PC-3 (cell line): ENCODE measurements at regions not wholly inside any gene's neighbourhood (a gene's known extent, or its start where the extent isn't known, plus 50 kb on each side); places are given as distances from the start of the nearest gene placed in this dataset.

ENCODE experiments used
- CTCF ChIP-seq: fragments of 300-600 bp; sonication (generic); conservative IDR thresholded peaks from 2 replicates; pipeline ENCODE4 v1.5.1; 2017; ENCODE audit warnings: antibody characterized with exemption, low read depth, mild to moderate bottlenecking, low read length
- EZH2 ChIP-seq: fragments of 300-600 bp; sonication (generic); IDR thresholded peaks from one replicate; pipeline ENCODE4 v1.6.1; 2017; ENCODE audit warnings: antibody characterized with exemption, mild to moderate bottlenecking, low read length; ENCODE audit not compliant: unreplicated experiment

- TF ChIP-seq CTCF = no peak
- TF ChIP-seq EZH2 = no peak
Observed at GRCh38 chr18:76054156-76054555, 440.9 kb downstream of the ZNF516 start.
